Spleen (tissue), 7 donors: ENCODE measurements at regions not wholly inside any gene's neighbourhood (a gene's known extent, or its start where the extent isn't known, plus 50 kb on each side); places are given as distances from the start of the nearest gene placed in this dataset.

ENCODE experiments used
- CTCF ChIP-seq, 11 experiments: fragments of 200-600 bp in 7 of 11; fragments of 450-650 bp in 4 of 11; sonication (generic) in 4 of 11; IDR thresholded peaks in 8 of 11; conservative IDR thresholded peaks in 3 of 11; 1 replicate in 7 of 11; 2 replicates in 4 of 11; pipeline versions ENCODE4 v1.4.0 to v1.8.0; 2016 to 2021; ENCODE audit warnings: antibody characterized with exemption in 11 of 11, inconsistent platforms in 4 of 11, mild to moderate bottlenecking in 1 of 11
- POLR2A ChIP-seq, 3 donors: fragments of 450-650 bp; IDR thresholded peaks; one replicate each; pipeline ENCODE4 v1.5.1; 2017; ENCODE audit warnings: antibody characterized with exemption in 3 of 3, mild to moderate bottlenecking in 1 of 3
- donor health status: DM: no; HTN: no; CAD: no; lungs with moderate emphysema.
- donor health status: DM: no; HTN: no; CAD: no.
- donor health status: DM: no; HTN: no; CAD: no.

- no peak for TF ChIP-seq CTCF (IDR thresholded peaks at IDR 0.05 in 8 of 11, conservative IDR thresholded peaks at IDR 0.05 in 3 of 11)
- no peak for TF ChIP-seq POLR2A (IDR thresholded peaks at IDR 0.05)
These were observed 172.3 kb downstream of the INO80D start for GRCh38 chr2:205913668-205914067.
